Neutrophil (primary cell): ENCODE measurements at regions not wholly inside any gene's neighbourhood (a gene's known extent, or its start where the extent isn't known, plus 50 kb on each side); places are given as distances from the start of the nearest gene placed in this dataset.

Experiments used
- H3K27ac ChIP-seq: fragments of 200-600 bp; sonication (generic); 2 replicates; pipeline ENCODE4 v1.5.1; 2016; ENCODE audit warnings: mild to moderate bottlenecking, moderate library complexity
- H3K27me3 ChIP-seq: fragments of 200-600 bp; sonication (generic); 2 replicates; pipeline ENCODE4 v1.6.0; 2016; ENCODE audit warnings: mild to moderate bottlenecking
- H3K36me3 ChIP-seq: fragments of 200-600 bp; sonication (generic); 2 replicates; pipeline ENCODE4 v1.5.1; 2017
- H3K4me1 ChIP-seq, 2 experiments: fragments of 200-600 bp in 1 of 2; sonication (generic) in 1 of 2; 1 replicate in 1 of 2; 2 replicates in 1 of 2; pipeline versions ENCODE4 v1.5.1 to v1.6.1; 2013 to 2016; ENCODE audit warnings: low read depth in 1 of 2, low read length in 1 of 2, mild to moderate bottlenecking in 1 of 2, moderate library complexity in 1 of 2; ENCODE audit not compliant: control insufficient read depth in 1 of 2, insufficient read depth in 1 of 2
- H3K4me3 ChIP-seq, 2 experiments: fragments of 200-600 bp in 1 of 2; sonication (generic) in 1 of 2; 1 replicate in 1 of 2; 2 replicates in 1 of 2; pipeline ENCODE4 v1.5.1; 2013 to 2016; ENCODE audit warnings: low read depth in 1 of 2, low read length in 1 of 2, mild to moderate bottlenecking in 1 of 2, moderate library complexity in 1 of 2
- H3K9me3 ChIP-seq: fragments of 200-600 bp; sonication (generic); 2 replicates; pipeline ENCODE4 v1.5.1; 2016
- CTCF ChIP-seq: fragments of 200-600 bp; sonication (generic); IDR thresholded peaks from 2 replicates; pipeline ENCODE4 v1.5.1; 2016; ENCODE audit warnings: antibody characterized with exemption

DNA sequence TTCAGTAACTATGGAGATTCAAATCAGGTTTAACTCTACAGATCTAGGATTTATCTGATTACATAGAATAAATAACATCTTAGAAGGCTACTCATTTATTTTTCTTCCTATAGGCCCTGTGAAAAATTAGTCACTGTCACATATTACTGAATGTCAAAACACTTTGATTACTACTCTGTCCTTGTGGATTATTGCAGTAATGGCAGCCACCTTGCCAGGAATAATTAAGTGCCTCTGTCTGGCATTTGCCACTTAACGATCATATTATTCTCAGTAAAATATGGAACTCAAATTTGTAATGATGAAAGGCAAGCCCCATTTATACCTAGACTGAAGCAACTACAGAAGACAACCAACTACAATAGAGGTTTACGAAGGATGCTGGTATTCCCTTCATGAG lies 596.3 kb upstream of the ARPP21 start:
- no peak for TF ChIP-seq CTCF
- Histone ChIP-seq H3K4me1 (no peaks in the 10 kb centered on the region), H3K27ac (no peak overlapping the region), H3K4me3 (no peak overlapping the region), H3K9me3 (no peaks in the 10 kb centered on the region), H3K36me3 (no peaks in the 10 kb centered on the region), H3K27me3 (no peaks in the 10 kb centered on the region)

DNA sequence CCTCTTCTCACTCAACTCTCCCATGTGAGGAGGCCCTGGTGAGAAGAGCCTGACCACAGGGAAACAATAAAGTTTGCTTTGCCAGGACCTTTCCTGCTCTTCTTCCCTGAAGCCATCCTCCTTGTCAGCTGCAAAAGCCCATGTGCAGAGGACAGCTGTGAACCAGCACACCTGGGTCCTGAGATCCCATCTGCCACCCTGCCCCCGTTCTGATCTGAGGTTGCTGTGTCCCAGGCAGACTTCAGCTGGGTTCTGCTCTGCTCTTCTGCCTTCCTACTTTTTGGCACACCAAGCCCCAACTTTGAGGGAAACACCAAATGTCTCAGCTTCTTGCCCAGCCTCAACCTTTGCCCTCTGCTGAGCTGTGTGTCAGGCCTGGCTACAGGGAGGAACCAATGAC lies 595.1 kb upstream of the ARPP21 start:
- no peaks in the 10 kb centered on the region for H3K4me1 ChIP-seq
- no peaks in the 10 kb centered on the region for H3K36me3 ChIP-seq
- no peaks in the 10 kb centered on the region for H3K9me3 ChIP-seq
- H3K4me3 ChIP-seq: no peak overlapping the region
- H3K27ac ChIP-seq: no peak overlapping the region
- TF ChIP-seq CTCF: no peak
- H3K27me3 ChIP-seq: no peaks in the 10 kb centered on the region

DNA sequence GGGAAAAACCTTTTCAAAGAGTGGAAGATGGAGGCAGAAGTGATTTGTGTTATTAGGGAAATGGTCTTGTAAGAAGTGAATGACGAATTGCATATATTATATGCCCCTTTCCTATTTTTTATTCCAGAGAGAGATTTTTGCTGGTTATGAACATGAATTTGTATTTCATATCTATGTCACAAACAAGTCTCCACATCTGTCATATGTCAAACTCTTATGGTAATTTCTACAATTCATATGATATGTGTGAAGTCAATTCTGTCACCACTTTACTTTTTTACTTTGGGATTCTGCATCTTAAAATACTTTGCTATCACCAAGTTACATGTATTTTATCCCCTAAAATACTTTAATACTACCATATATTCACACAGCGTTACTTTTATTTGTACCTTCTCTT lies 594.2 kb upstream of the ARPP21 start:
- Histone ChIP-seq H3K27ac (no peak overlapping the region), H3K4me1 (no peaks in the 10 kb centered on the region), H3K36me3 (no peaks in the 10 kb centered on the region), H3K27me3 (no peaks in the 10 kb centered on the region), H3K4me3 (no peak overlapping the region), H3K9me3 (no peaks in the 10 kb centered on the region)
- no peak for TF ChIP-seq CTCF

- Histone ChIP-seq H3K9me3 (no peaks in the 10 kb centered on the region), H3K27ac (no peak overlapping the region), H3K4me3 (no peak overlapping the region), H3K36me3 (no peaks in the 10 kb centered on the region), H3K27me3 (no peaks in the 10 kb centered on the region), H3K4me1 (no peaks in the 10 kb centered on the region)
- TF ChIP-seq CTCF: no peak
Measured at GRCh38 chr3:35064761-35065160, 574.6 kb upstream of the ARPP21 start.

GRCh38 chr3:35065891-35066290 lies 573.4 kb upstream of the ARPP21 start:
- Histone ChIP-seq H3K4me1 (no peaks in the 10 kb centered on the region), H3K27ac (no peak overlapping the region), H3K9me3 (no peaks in the 10 kb centered on the region), H3K27me3 (no peaks in the 10 kb centered on the region), H3K36me3 (no peaks in the 10 kb centered on the region), H3K4me3 (no peak overlapping the region)
- no peak for TF ChIP-seq CTCF

- Histone ChIP-seq H3K9me3 (no peaks in the 10 kb centered on the region), H3K36me3 (no peaks in the 10 kb centered on the region), H3K27me3 (no peaks in the 10 kb centered on the region), H3K4me1 (no peaks in the 10 kb centered on the region), H3K27ac (no peak overlapping the region), H3K4me3 (no peak overlapping the region)
- TF ChIP-seq CTCF: no peak
Measured at GRCh38 chr3:35067750-35068149, 571.6 kb upstream of the ARPP21 start.
